ENCODE measurements at regions not wholly inside any gene's neighbourhood (a gene's known extent, or its start where the extent isn't known, plus 50 kb on each side); places are given as distances from the start of the nearest gene placed in this dataset.
A peak's percentile ranks its signal among the peaks of the same experiment; 100 is the strongest.

GRCh38 chr9:34823778-34824177, 113.8 kb upstream of the CCL21 start:
- H3K4me3 Mint-ChIP-seq, result no peak overlapping the region
- H3K27ac Mint-ChIP-seq, result no peak overlapping the region
- no peaks in the 10 kb centered on the region for H3K4me1 Mint-ChIP-seq
- peaks cover 32% of the 10 kb centered on the region for H3K27me3 Mint-ChIP-seq (ENCODE audit: low read depth, poor library complexity)
- DNase-seq, result no peak
- peaks cover 19% of the 10 kb centered on the region for H3K9me3 Mint-ChIP-seq
- TF ChIP-seq CTCF (IDR thresholded peaks at IDR 0.05), result no peak
- H3K36me3 Mint-ChIP-seq (ENCODE audit: low read depth), result no peaks in the 10 kb centered on the region

- H3K27ac Mint-ChIP-seq, result no peak overlapping the region
- no peaks in the 10 kb centered on the region for H3K36me3 Mint-ChIP-seq (ENCODE audit: low read depth)
- H3K4me1 Mint-ChIP-seq, result no peaks in the 10 kb centered on the region
- TF ChIP-seq CTCF (IDR thresholded peaks at IDR 0.05), result no peak
- H3K27me3 Mint-ChIP-seq (ENCODE audit: low read depth, poor library complexity), result peaks cover 63% of the 10 kb centered on the region
- H3K9me3 Mint-ChIP-seq, result peaks cover 41% of the 10 kb centered on the region
- H3K4me3 Mint-ChIP-seq, result no peak overlapping the region
- no peak for DNase-seq
Measured at GRCh38 chr9:34810187-34810524, 100.2 kb upstream of the CCL21 start.

- Mint-ChIP-seq H3K4me3 (peak overlapping the region; percentile 56), H3K27ac (no peak overlapping the region), H3K4me1 (no peaks in the 10 kb centered on the region), H3K27me3 (ENCODE audit: low read depth, poor library complexity) (peaks cover 63% of the 10 kb centered on the region), H3K9me3 (peaks cover 46% of the 10 kb centered on the region), H3K36me3 (ENCODE audit: low read depth) (no peaks in the 10 kb centered on the region)
- peak; percentile 18 for TF ChIP-seq CTCF (IDR thresholded peaks at IDR 0.05)
- peak; percentile 42 for DNase-seq
Measured at GRCh38 chr9:34809504-34810186, 99.7 kb upstream of the CCL21 start.

GRCh38 chr9:34802916-34803315, 93.0 kb upstream of the CCL21 start:
- H3K27me3 Mint-ChIP-seq (ENCODE audit: low read depth, poor library complexity), result peaks cover 20% of the 10 kb centered on the region
- no peak for TF ChIP-seq CTCF (IDR thresholded peaks at IDR 0.05)
- no peak overlapping the region for H3K4me3 Mint-ChIP-seq
- no peak for DNase-seq
- no peaks in the 10 kb centered on the region for H3K4me1 Mint-ChIP-seq
- H3K36me3 Mint-ChIP-seq (ENCODE audit: low read depth), result no peaks in the 10 kb centered on the region
- H3K27ac Mint-ChIP-seq, result no peak overlapping the region
- peaks cover 24% of the 10 kb centered on the region for H3K9me3 Mint-ChIP-seq

GRCh38 chr9:34797367-34797766, 87.4 kb upstream of the CCL21 start:
- H3K27ac Mint-ChIP-seq, result no peak overlapping the region
- H3K9me3 Mint-ChIP-seq, result peaks cover 5% of the 10 kb centered on the region
- no peak overlapping the region for H3K4me3 Mint-ChIP-seq
- peaks cover 33% of the 10 kb centered on the region for H3K27me3 Mint-ChIP-seq (ENCODE audit: low read depth, poor library complexity)
- DNase-seq, result no peak
- H3K4me1 Mint-ChIP-seq, result peaks cover 5% of the 10 kb centered on the region
- no peaks in the 10 kb centered on the region for H3K36me3 Mint-ChIP-seq (ENCODE audit: low read depth)
- no peak for TF ChIP-seq CTCF (IDR thresholded peaks at IDR 0.05)

GRCh38 chr9:34796924-34797323, 87.0 kb upstream of the CCL21 start:
- Mint-ChIP-seq H3K4me1 (peaks cover 5% of the 10 kb centered on the region), H3K27me3 (ENCODE audit: low read depth, poor library complexity) (peaks cover 33% of the 10 kb centered on the region)
- DNase-seq, result peak; percentile 19

More at GRCh38 chr9:34796924-34797323, 87.0 kb upstream of the CCL21 start:
- no peak overlapping the region for H3K4me3 Mint-ChIP-seq
- H3K9me3 Mint-ChIP-seq, result peaks cover 5% of the 10 kb centered on the region
- no peak for TF ChIP-seq CTCF (IDR thresholded peaks at IDR 0.05)
- H3K36me3 Mint-ChIP-seq (ENCODE audit: low read depth), result no peaks in the 10 kb centered on the region
- H3K27ac Mint-ChIP-seq, result no peak overlapping the region
